Astrocyte (in vitro differentiated cells and primary cell): ENCODE measurements at regions not wholly inside any gene's neighbourhood (a gene's known extent, or its start where the extent isn't known, plus 50 kb on each side); places are given as distances from the start of the nearest gene placed in this dataset.

Source experiments
- DNase-seq: peaks from one replicate; pipeline ENCODE4 v3.0.0-alpha.2; 2010; ENCODE audit warnings: low read depth
- FAIRE-seq: peaks from 2 replicates; lab custom pipeline; 2011; peaks lifted over from hg19 to GRCh38; lab: Jason Lieb, UNC
- H2AFZ ChIP-seq: 2 replicates; pipeline ENCODE4 v1.6.0; 2012; ENCODE audit warnings: low read depth, low read length, inconsistent platforms
- H3K27ac ChIP-seq: 2 replicates; pipeline ENCODE4 v1.5.1; 2011; ENCODE audit warnings: low read depth, low read length, inconsistent platforms
- H3K27me3 ChIP-seq: 2 replicates; pipeline ENCODE4 v1.6.0; 2011; ENCODE audit warnings: low read length, inconsistent platforms; ENCODE audit not compliant: insufficient read depth
- H3K36me3 ChIP-seq: 2 replicates; pipeline ENCODE4 v1.5.1; 2011; ENCODE audit warnings: low read length, inconsistent platforms; ENCODE audit not compliant: insufficient read depth
- H3K4me1 ChIP-seq: 2 replicates; pipeline ENCODE4 v1.5.1; 2011; ENCODE audit warnings: low read length, inconsistent platforms; ENCODE audit not compliant: insufficient read depth
- H3K4me2 ChIP-seq: 2 replicates; pipeline ENCODE4 v1.6.0; 2012; ENCODE audit warnings: low read length, inconsistent platforms
- H3K4me3 ChIP-seq: 2 replicates; pipeline ENCODE4 v1.5.1; 2011; ENCODE audit warnings: low read depth, mild to moderate bottlenecking, low read length, inconsistent platforms; ENCODE audit not compliant: insufficient read depth
- H3K79me2 ChIP-seq: 2 replicates; pipeline ENCODE4 v1.6.0; 2012; ENCODE audit warnings: mild to moderate bottlenecking, low read length, inconsistent platforms; ENCODE audit not compliant: insufficient read depth
- H3K9ac ChIP-seq: 2 replicates; pipeline ENCODE4 v1.6.0; 2012; ENCODE audit warnings: mild to moderate bottlenecking, low read length, inconsistent platforms
- H3K9me3 ChIP-seq: 2 replicates; pipeline ENCODE4 v1.5.1; 2012; ENCODE audit warnings: low read depth, mild to moderate bottlenecking, low read length, inconsistent platforms; ENCODE audit not compliant: insufficient read depth
- H4K20me1 ChIP-seq: 2 replicates; pipeline ENCODE4 v1.6.0; 2012; ENCODE audit warnings: low read length, inconsistent platforms; ENCODE audit not compliant: insufficient read depth
- H3K27ac Mint-ChIP-seq: one replicate; pipeline ENCODE4 v1.8.0; 2021; ENCODE audit warnings: mild to moderate bottlenecking, mixed read lengths; ENCODE audit not compliant: unreplicated experiment
- H3K27me3 Mint-ChIP-seq: one replicate; pipeline ENCODE4 v1.8.0; 2021; ENCODE audit warnings: low read depth, mixed read lengths; ENCODE audit not compliant: unreplicated experiment
- H3K36me3 Mint-ChIP-seq: one replicate; pipeline ENCODE4 v1.8.0; 2021; ENCODE audit warnings: low read depth, mixed read lengths; ENCODE audit not compliant: unreplicated experiment
- H3K4me1 Mint-ChIP-seq: one replicate; pipeline ENCODE4 v1.8.0; 2021; ENCODE audit warnings: low read depth, mixed read lengths; ENCODE audit not compliant: unreplicated experiment
- H3K4me3 Mint-ChIP-seq: one replicate; pipeline ENCODE4 v1.8.0; 2021; ENCODE audit warnings: mild to moderate bottlenecking, moderate library complexity, mixed read lengths; ENCODE audit not compliant: unreplicated experiment
- H3K9me3 Mint-ChIP-seq: one replicate; pipeline ENCODE4 v1.8.0; 2021; ENCODE audit warnings: mild to moderate bottlenecking, mixed read lengths; ENCODE audit not compliant: unreplicated experiment
- CTCF ChIP-seq: IDR thresholded peaks from 2 replicates; pipeline ENCODE4 v1.5.1; 2011; ENCODE audit warnings: low read depth, mild to moderate bottlenecking, inconsistent platforms, low read length, moderate library complexity; ENCODE audit not compliant: insufficient read depth
- EZH2 ChIP-seq: IDR thresholded peaks from 2 replicates; pipeline ENCODE4 v1.6.1; 2012; ENCODE audit warnings: mild to moderate bottlenecking, low read length, inconsistent platforms; ENCODE audit not compliant: insufficient read depth

- Histone ChIP-seq H3K4me2 (no peak overlapping the region), H3K27me3 (no peaks in the 10 kb centered on the region), H4K20me1 (no peaks in the 10 kb centered on the region), H3K4me3 (no peak overlapping the region), H3K27ac (no peak overlapping the region), H3K4me1 (no peaks in the 10 kb centered on the region), H3K36me3 (no peaks in the 10 kb centered on the region), H3K9me3 (no peaks in the 10 kb centered on the region), H3K79me2 (no peaks in the 10 kb centered on the region), H3K9ac (no peak overlapping the region), H2AFZ (no peak overlapping the region)
- no peak for TF ChIP-seq CTCF
- no peak for TF ChIP-seq EZH2
- Mint-ChIP-seq H3K27me3 (peaks cover 3% of the 10 kb centered on the region), H3K36me3 (no peaks in the 10 kb centered on the region), H3K27ac (no peak overlapping the region), H3K9me3 (peaks cover 7% of the 10 kb centered on the region), H3K4me1 (peaks cover 6% of the 10 kb centered on the region), H3K4me3 (no peak overlapping the region)
- FAIRE-seq (no peak), DNase-seq (no peak)
These were observed 307.2 kb upstream of the MYOCD start for GRCh38 chr17:12358477-12358876.

GRCh38 chr17:12362853-12363455 lies 302.7 kb upstream of the MYOCD start:
- Histone ChIP-seq H3K4me1 (no peaks in the 10 kb centered on the region), H3K27me3 (no peaks in the 10 kb centered on the region), H3K27ac (no peak overlapping the region), H4K20me1 (no peaks in the 10 kb centered on the region), H3K4me2 (no peak overlapping the region), H3K4me3 (no peak overlapping the region), H2AFZ (no peak overlapping the region), H3K79me2 (no peaks in the 10 kb centered on the region), H3K9ac (no peak overlapping the region), H3K36me3 (no peaks in the 10 kb centered on the region), H3K9me3 (no peaks in the 10 kb centered on the region)
- TF ChIP-seq EZH2 = no peak
- no peak for TF ChIP-seq CTCF
- Mint-ChIP-seq H3K36me3 (no peaks in the 10 kb centered on the region), H3K4me3 (no peak overlapping the region), H3K9me3 (peaks cover 8% of the 10 kb centered on the region), H3K27me3 (peaks cover 3% of the 10 kb centered on the region), H3K4me1 (peaks cover 6% of the 10 kb centered on the region), H3K27ac (no peak overlapping the region)
- DNase-seq (no peak), FAIRE-seq (no peak)

GRCh38 chr17:12365805-12366204 lies 299.9 kb upstream of the MYOCD start:
- Mint-ChIP-seq H3K4me3 (no peak overlapping the region), H3K27me3 (no peaks in the 10 kb centered on the region), H3K4me1 (no peaks in the 10 kb centered on the region), H3K36me3 (no peaks in the 10 kb centered on the region), H3K27ac (no peak overlapping the region), H3K9me3 (peaks cover 6% of the 10 kb centered on the region)
- Histone ChIP-seq H4K20me1 (no peaks in the 10 kb centered on the region), H3K9me3 (no peaks in the 10 kb centered on the region), H3K27ac (no peak overlapping the region), H2AFZ (no peak overlapping the region), H3K79me2 (no peaks in the 10 kb centered on the region), H3K36me3 (no peaks in the 10 kb centered on the region), H3K4me3 (no peak overlapping the region), H3K9ac (no peak overlapping the region), H3K4me2 (no peak overlapping the region), H3K27me3 (no peaks in the 10 kb centered on the region), H3K4me1 (no peaks in the 10 kb centered on the region)
- FAIRE-seq = no peak
- TF ChIP-seq CTCF = no peak
- no peak for TF ChIP-seq EZH2
- DNase-seq = no peak
